HG03025 (cell line): ENCODE measurements at regions not wholly inside any gene's neighbourhood (a gene's known extent, or its start where the extent isn't known, plus 50 kb on each side); places are given as distances from the start of the nearest gene placed in this dataset.

Experiments used
- ATAC-seq: cut with Tn5 transposase; IDR thresholded peaks from one replicate; pipeline ENCODE4 v1.9.1; 2021; ENCODE audit warnings: mild to moderate bottlenecking, moderate library complexity; ENCODE audit not compliant: unreplicated experiment, low FRiP score

- no peak for ATAC-seq
Observed at GRCh38 chr1:25083481-25084345, 148.6 kb downstream of the SYF2 start.

GRCh38 chr1:25082995-25083394, 149.3 kb downstream of the SYF2 start:
- ATAC-seq: no peak

GRCh38 chr1:25082216-25082899, 149.9 kb downstream of the SYF2 start:
- no peak for ATAC-seq

GRCh38 chr1:25081496-25081895, 150.8 kb downstream of the SYF2 start:
- no peak for ATAC-seq

GRCh38 chr1:25080294-25081209, 150.5 kb upstream of the RUNX3 start:
- no peak for ATAC-seq

GRCh38 chr1:25079048-25079447, 149.0 kb upstream of the RUNX3 start:
- ATAC-seq: no peak

GRCh38 chr1:25074351-25075227, 144.5 kb upstream of the RUNX3 start:
- ATAC-seq: no peak

GRCh38 chr1:25073640-25074270, 143.7 kb upstream of the RUNX3 start:
- ATAC-seq: no peak

- ATAC-seq: no peak
Observed at GRCh38 chr1:25072461-25072860, 142.4 kb upstream of the RUNX3 start.

- no peak for ATAC-seq
Observed at GRCh38 chr1:25068829-25069228, 138.8 kb upstream of the RUNX3 start.

- no peak for ATAC-seq
Observed at GRCh38 chr1:25068316-25068715, 138.2 kb upstream of the RUNX3 start.

- no peak for ATAC-seq
Observed at GRCh38 chr1:25067518-25068251, 137.6 kb upstream of the RUNX3 start.

- no peak for ATAC-seq
Observed at GRCh38 chr1:25066731-25067517, 136.8 kb upstream of the RUNX3 start.

- ATAC-seq: no peak
Observed at GRCh38 chr1:25066256-25066655, 136.2 kb upstream of the RUNX3 start.

- no peak for ATAC-seq
Observed at GRCh38 chr1:25065795-25066238, 135.7 kb upstream of the RUNX3 start.

- ATAC-seq: no peak
Observed at GRCh38 chr1:25065321-25065721, 135.2 kb upstream of the RUNX3 start.

GRCh38 chr1:25064465-25065240, 134.6 kb upstream of the RUNX3 start:
- ATAC-seq: no peak
